HCT116 (cell line): ENCODE measurements at regions not wholly inside any gene's neighbourhood (a gene's known extent, or its start where the extent isn't known, plus 50 kb on each side); places are given as distances from the start of the nearest gene placed in this dataset.

Source experiments
- ATAC-seq: fragments of 200-7000 bp; cut with Tn5 transposase; 2 replicates; pipeline ENCODE4 v1.9.1; 2020; ENCODE audit warnings: mild to moderate bottlenecking, moderate library complexity
- BruUV-seq: library from RNA; stranded (reverse); fragments of 400-500 nt; replicated peaks from 2 replicates; lab custom pipeline; 2021; lab: Mats Ljungman, UMichigan
- CTCF ChIA-PET: fragments of 300-600 bp; sonication (Branson Sonifier 250); formaldehyde crosslinking; loops from one replicate; lab custom pipeline; 2021; ENCODE audit warnings: antibody characterized with exemption; lab: Charles Lee
- POLR2A ChIA-PET: fragments of 300-600, 350-600 bp; sonication (Branson Sonifier 250); formaldehyde crosslinking; loops from one replicate; lab custom pipeline; 2021; ENCODE audit warnings: antibody characterized with exemption; lab: Charles Lee
- RAD21 ChIA-PET, 2 experiments: fragments of 300-600 bp; sonication (Branson Sonifier 250); formaldehyde crosslinking; loops; one replicate each; lab custom pipeline; 2023; ENCODE audit warnings: low total read pairs in 2 of 2; ENCODE audit not compliant: uncharacterized antibody in 2 of 2, unreplicated experiment in 2 of 2, low non-redundant PET in 1 of 2; lab: Charles Lee
- DNase-seq: peaks from one replicate; pipeline ENCODE4 v3.0.0-alpha.2; 2010; ENCODE audit warnings: low read depth, low spot score
- H2AFZ ChIP-seq: fragments of 200-600 bp; shearing (Covaris generic), sonication (generic); 2 replicates; pipeline ENCODE4 v1.6.1; 2017; ENCODE audit warnings: low read depth, mixed run types, mixed read lengths, antibody characterized with exemption, low read length; ENCODE audit not compliant: poor library complexity, severe bottlenecking
- H3K27ac ChIP-seq: 2 replicates; pipeline ENCODE4 v1.5.1; 2012; ENCODE audit warnings: low read depth, low read length
- H3K27me3 ChIP-seq: fragments of 200-600 bp; sonication (generic); 2 replicates; pipeline ENCODE4 v1.6.1; 2016; ENCODE audit warnings: mixed run types, low read length, mixed read lengths; ENCODE audit not compliant: insufficient read depth
- H3K36me3 ChIP-seq, 2 experiments: fragments of 200-500 bp in 1 of 2; fragments of 200-600 bp in 1 of 2; sonication (Bioruptor generic) in 1 of 2; sonication (generic) in 1 of 2; 2 replicates each; pipeline versions ENCODE4 v1.5.1 to v1.6.1; 2014 to 2016; ENCODE audit warnings: low read length in 2 of 2, inconsistent platforms in 1 of 2, mixed read lengths in 1 of 2, mixed run types in 1 of 2; ENCODE audit not compliant: insufficient read depth in 2 of 2, control insufficient read depth in 1 of 2
- H3K4me1 ChIP-seq, 2 experiments: fragments of 200-600 bp in 1 of 2; sonication (generic) in 1 of 2; 2 replicates each; pipeline versions ENCODE4 v1.5.1 to v1.6.1; 2012 to 2017; ENCODE audit warnings: low read length in 2 of 2, inconsistent platforms in 1 of 2, mild to moderate bottlenecking in 1 of 2, mixed read lengths in 1 of 2, mixed run types in 1 of 2, moderate library complexity in 1 of 2; ENCODE audit not compliant: insufficient read depth in 2 of 2, control insufficient read depth in 1 of 2
- H3K4me2 ChIP-seq: fragments of 200-600 bp; sonication (generic); 2 replicates; pipeline ENCODE4 v1.6.1; 2017; ENCODE audit warnings: mixed run types, low read length, mixed read lengths
- H3K4me3 ChIP-seq, 2 experiments: fragments of 200-600 bp in 1 of 2; sonication (generic) in 1 of 2; replicated peaks in 1 of 2; 2 replicates each; pipeline ENCODE4 v1.5.1; 2011 to 2016; ENCODE audit warnings: low read length in 2 of 2, control low read depth in 1 of 2, low read depth in 1 of 2, mild to moderate bottlenecking in 1 of 2, mixed read lengths in 1 of 2, mixed run types in 1 of 2
- H3K79me2 ChIP-seq: fragments of 200-600 bp; sonication (generic); 2 replicates; pipeline ENCODE4 v1.6.1; 2017; ENCODE audit warnings: mild to moderate bottlenecking, mixed run types, low read length, moderate library complexity, mixed read lengths; ENCODE audit not compliant: insufficient read depth
- H3K9ac ChIP-seq: fragments of 200-600 bp; sonication (generic); 2 replicates; pipeline ENCODE4 v1.6.1; 2016; ENCODE audit warnings: low read length, mixed read lengths
- H3K9me2 ChIP-seq: fragments of 200-600 bp; sonication (generic), shearing (Covaris generic); 2 replicates; pipeline ENCODE4 v1.6.1; 2017; ENCODE audit warnings: mixed run types, mild to moderate bottlenecking, moderate library complexity; ENCODE audit not compliant: insufficient read depth
- H3K9me3 ChIP-seq, 2 experiments: fragments of 200-500 bp in 1 of 2; fragments of 200-600 bp in 1 of 2; sonication (Bioruptor generic) in 1 of 2; sonication (generic) in 1 of 2; 2 replicates each; pipeline ENCODE4 v1.6.1; 2014 to 2017; ENCODE audit warnings: low read length in 2 of 2, mixed read lengths in 2 of 2, inconsistent platforms in 1 of 2, low read depth in 1 of 2, mild to moderate bottlenecking in 1 of 2, mixed run types in 1 of 2, moderate library complexity in 1 of 2; ENCODE audit not compliant: control insufficient read depth in 1 of 2, insufficient read depth in 1 of 2
- H4K20me1 ChIP-seq: fragments of 200-600 bp; sonication (generic), shearing (Covaris generic); 2 replicates; pipeline ENCODE4 v1.6.1; 2017; ENCODE audit warnings: mixed run types, mild to moderate bottlenecking, moderate library complexity; ENCODE audit not compliant: insufficient read depth
- CEBPB ChIP-seq: IDR thresholded peaks from 2 replicates; pipeline ENCODE4 v1.6.1; 2012; ENCODE audit warnings: low read depth
- EGR1 ChIP-seq: IDR thresholded peaks from 2 replicates; pipeline ENCODE4 v1.6.1; 2012; ENCODE audit warnings: low read depth
- ELF1 ChIP-seq: IDR thresholded peaks from 2 replicates; pipeline ENCODE4 v1.6.1; 2012; ENCODE audit warnings: low read depth, borderline replicate concordance
- EZH2 ChIP-seq: fragments of 200-600 bp; sonication (generic); IDR thresholded peaks from 2 replicates; pipeline ENCODE4 v1.6.1; 2017; ENCODE audit warnings: antibody characterized with exemption, mixed run types
- EZH2phosphoT487 ChIP-seq: fragments of 200-600 bp; IDR thresholded peaks from 2 replicates; pipeline ENCODE4 v1.6.1; 2018; ENCODE audit warnings: antibody characterized with exemption, borderline replicate concordance
- FOSL1 ChIP-seq: IDR thresholded peaks from 2 replicates; pipeline ENCODE4 v1.6.1; 2012; ENCODE audit warnings: low read depth
- JUND ChIP-seq: IDR thresholded peaks from 2 replicates; pipeline ENCODE4 v1.6.1; 2012
- POLR2A ChIP-seq: IDR thresholded peaks from 2 replicates; pipeline ENCODE4 v1.7.0; 2011; ENCODE audit warnings: borderline replicate concordance; ENCODE audit not compliant: insufficient read depth, insufficient read length; ENCODE audit errors: extremely low read depth
- SIN3A ChIP-seq: IDR thresholded peaks from 2 replicates; pipeline ENCODE4 v1.6.1; 2012; ENCODE audit warnings: low read depth
- TCF7L2 ChIP-seq: IDR thresholded peaks from 2 replicates; pipeline ENCODE4 v1.7.0; 2011; ENCODE audit warnings: borderline replicate concordance, inconsistent platforms; ENCODE audit not compliant: insufficient read depth, insufficient read length; ENCODE audit errors: extremely low read depth
- YY1 ChIP-seq: IDR thresholded peaks from 2 replicates; pipeline ENCODE4 v1.6.1; 2011; ENCODE audit warnings: low read length, low read depth, moderate library complexity, mild to moderate bottlenecking; ENCODE audit not compliant: insufficient replicate concordance; ENCODE audit errors: extremely low read depth
- ZFX ChIP-seq: fragments of 450-650 bp; IDR thresholded peaks from 2 replicates; pipeline ENCODE4 v1.6.1; 2017
- ZNF274 ChIP-seq: fragments of 200-500 bp; sonication (Bioruptor generic); IDR thresholded peaks from 2 replicates; pipeline ENCODE4 v1.6.1; 2014; ENCODE audit warnings: mild to moderate bottlenecking, low read depth, low read length, inconsistent platforms
- intact Hi-C: fragments of 100-400 bp; cut with micrococcal nuclease; formaldehyde crosslinking; loops from 2 replicates; pipeline ENCODE4 v1.10.0; 2022
- TF ChIP-seq, protein P1 (sequence below): IDR thresholded peaks from 2 replicates; pipeline ENCODE4 v1.6.1; 2012
- TF ChIP-seq, protein P2 (sequence below): IDR thresholded peaks from 2 replicates; pipeline ENCODE4 v1.6.1; 2012; ENCODE audit warnings: low read depth
- TF ChIP-seq, protein P3 (sequence below), 3 experiments: fragments of 200-600 bp in 1 of 3; sonication (generic) in 1 of 3; IDR thresholded peaks in 2 of 3; conservative IDR thresholded peaks in 1 of 3; 2 replicates each; pipeline ENCODE4 v1.5.1; 2012 to 2017; ENCODE audit warnings: low read depth in 2 of 3, low read length in 2 of 3, antibody characterized with exemption in 1 of 3, borderline replicate concordance in 1 of 3, control low read depth in 1 of 3, mild to moderate bottlenecking in 1 of 3, mixed read lengths in 1 of 3, mixed run types in 1 of 3, moderate library complexity in 1 of 3; ENCODE audit not compliant: insufficient read depth in 1 of 3
- TF ChIP-seq, protein P4 (sequence below): IDR thresholded peaks from 2 replicates; pipeline ENCODE4 v1.6.1; 2011; ENCODE audit warnings: mild to moderate bottlenecking, low read length, moderate library complexity; ENCODE audit not compliant: insufficient replicate concordance; ENCODE audit errors: extremely low read depth
- TF ChIP-seq, protein P5 (sequence below): IDR thresholded peaks from 2 replicates; pipeline ENCODE4 v1.6.1; 2012

DNA sequence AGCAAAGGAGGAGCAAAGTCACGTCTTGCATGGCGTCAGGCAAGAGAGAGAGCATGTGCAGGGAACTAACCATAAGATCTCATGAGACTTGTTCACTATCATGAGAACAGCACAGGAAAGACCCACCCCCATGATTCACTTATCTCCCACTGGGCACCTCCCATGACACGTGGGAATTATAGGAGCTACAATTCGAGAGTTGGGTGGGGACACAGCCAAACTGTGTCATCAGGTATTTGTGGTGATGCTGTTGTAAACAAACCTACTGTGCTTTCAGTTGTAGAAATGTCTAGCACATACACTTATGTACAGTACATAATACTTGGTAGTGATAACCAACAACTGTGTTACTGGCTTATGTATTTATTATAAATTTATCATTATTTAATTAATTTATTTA, 128.3 kb downstream of the UTRN start:
- H3K4me3 ChIP-seq = no peak overlapping the region
- CTCF ChIA-PET = no interaction called here
- no peaks in the 10 kb centered on the region for H4K20me1 ChIP-seq
- no peaks in the 10 kb centered on the region for H3K79me2 ChIP-seq
- H3K4me1 ChIP-seq = peaks cover 0 to 10% of the 10 kb centered on the region in 2 experiments; a peak in 1 of 4 replicates
- ATAC-seq (no peak), DNase-seq (no peak)
- RAD21 ChIA-PET = no interaction called here
- BruUV-seq = no TSS peak
- intact Hi-C loops = no loop called here
- POLR2A ChIA-PET = no interaction called here
- no peaks in the 10 kb centered on the region for H3K9me2 ChIP-seq
- H3K27ac ChIP-seq = no peak overlapping the region
- no peaks in the 10 kb centered on the region for H3K27me3 ChIP-seq
- H3K36me3 ChIP-seq = no peaks in the 10 kb centered on the region
- H3K9me3 ChIP-seq = no peaks in the 10 kb centered on the region
- no peak overlapping the region for H3K4me2 ChIP-seq
- TF ChIP-seq, protein P1, sequence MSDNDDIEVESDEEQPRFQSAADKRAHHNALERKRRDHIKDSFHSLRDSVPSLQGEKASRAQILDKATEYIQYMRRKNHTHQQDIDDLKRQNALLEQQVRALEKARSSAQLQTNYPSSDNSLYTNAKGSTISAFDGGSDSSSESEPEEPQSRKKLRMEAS = no peak
- TF ChIP-seq CEBPB = no peak
- TF ChIP-seq SIN3A = no peak
- no peak for TF ChIP-seq YY1
- TF ChIP-seq TCF7L2 = no peak
- TF ChIP-seq, protein P2, sequence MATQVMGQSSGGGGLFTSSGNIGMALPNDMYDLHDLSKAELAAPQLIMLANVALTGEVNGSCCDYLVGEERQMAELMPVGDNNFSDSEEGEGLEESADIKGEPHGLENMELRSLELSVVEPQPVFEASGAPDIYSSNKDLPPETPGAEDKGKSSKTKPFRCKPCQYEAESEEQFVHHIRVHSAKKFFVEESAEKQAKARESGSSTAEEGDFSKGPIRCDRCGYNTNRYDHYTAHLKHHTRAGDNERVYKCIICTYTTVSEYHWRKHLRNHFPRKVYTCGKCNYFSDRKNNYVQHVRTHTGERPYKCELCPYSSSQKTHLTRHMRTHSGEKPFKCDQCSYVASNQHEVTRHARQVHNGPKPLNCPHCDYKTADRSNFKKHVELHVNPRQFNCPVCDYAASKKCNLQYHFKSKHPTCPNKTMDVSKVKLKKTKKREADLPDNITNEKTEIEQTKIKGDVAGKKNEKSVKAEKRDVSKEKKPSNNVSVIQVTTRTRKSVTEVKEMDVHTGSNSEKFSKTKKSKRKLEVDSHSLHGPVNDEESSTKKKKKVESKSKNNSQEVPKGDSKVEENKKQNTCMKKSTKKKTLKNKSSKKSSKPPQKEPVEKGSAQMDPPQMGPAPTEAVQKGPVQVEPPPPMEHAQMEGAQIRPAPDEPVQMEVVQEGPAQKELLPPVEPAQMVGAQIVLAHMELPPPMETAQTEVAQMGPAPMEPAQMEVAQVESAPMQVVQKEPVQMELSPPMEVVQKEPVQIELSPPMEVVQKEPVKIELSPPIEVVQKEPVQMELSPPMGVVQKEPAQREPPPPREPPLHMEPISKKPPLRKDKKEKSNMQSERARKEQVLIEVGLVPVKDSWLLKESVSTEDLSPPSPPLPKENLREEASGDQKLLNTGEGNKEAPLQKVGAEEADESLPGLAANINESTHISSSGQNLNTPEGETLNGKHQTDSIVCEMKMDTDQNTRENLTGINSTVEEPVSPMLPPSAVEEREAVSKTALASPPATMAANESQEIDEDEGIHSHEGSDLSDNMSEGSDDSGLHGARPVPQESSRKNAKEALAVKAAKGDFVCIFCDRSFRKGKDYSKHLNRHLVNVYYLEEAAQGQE = no peak
- no peak for TF ChIP-seq FOSL1
- no peak for TF ChIP-seq EZH2phosphoT487
- TF ChIP-seq EZH2 = no peak
- TF ChIP-seq ZNF274 = no peak
- TF ChIP-seq EGR1 = no peak
- no peak for TF ChIP-seq POLR2A
- TF ChIP-seq JUND = no peak
- TF ChIP-seq, protein P3, sequence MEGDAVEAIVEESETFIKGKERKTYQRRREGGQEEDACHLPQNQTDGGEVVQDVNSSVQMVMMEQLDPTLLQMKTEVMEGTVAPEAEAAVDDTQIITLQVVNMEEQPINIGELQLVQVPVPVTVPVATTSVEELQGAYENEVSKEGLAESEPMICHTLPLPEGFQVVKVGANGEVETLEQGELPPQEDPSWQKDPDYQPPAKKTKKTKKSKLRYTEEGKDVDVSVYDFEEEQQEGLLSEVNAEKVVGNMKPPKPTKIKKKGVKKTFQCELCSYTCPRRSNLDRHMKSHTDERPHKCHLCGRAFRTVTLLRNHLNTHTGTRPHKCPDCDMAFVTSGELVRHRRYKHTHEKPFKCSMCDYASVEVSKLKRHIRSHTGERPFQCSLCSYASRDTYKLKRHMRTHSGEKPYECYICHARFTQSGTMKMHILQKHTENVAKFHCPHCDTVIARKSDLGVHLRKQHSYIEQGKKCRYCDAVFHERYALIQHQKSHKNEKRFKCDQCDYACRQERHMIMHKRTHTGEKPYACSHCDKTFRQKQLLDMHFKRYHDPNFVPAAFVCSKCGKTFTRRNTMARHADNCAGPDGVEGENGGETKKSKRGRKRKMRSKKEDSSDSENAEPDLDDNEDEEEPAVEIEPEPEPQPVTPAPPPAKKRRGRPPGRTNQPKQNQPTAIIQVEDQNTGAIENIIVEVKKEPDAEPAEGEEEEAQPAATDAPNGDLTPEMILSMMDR (IDR thresholded peaks at IDR 0.05 in 2 of 3, conservative IDR thresholded peaks at IDR 0.05 in 1 of 3; ENCODE audit: borderline replicate concordance in 1 of 3, insufficient read depth in 1 of 3, low read depth in 2 of 3, low read length in 2 of 3) = no peak
- TF ChIP-seq, protein P4, sequence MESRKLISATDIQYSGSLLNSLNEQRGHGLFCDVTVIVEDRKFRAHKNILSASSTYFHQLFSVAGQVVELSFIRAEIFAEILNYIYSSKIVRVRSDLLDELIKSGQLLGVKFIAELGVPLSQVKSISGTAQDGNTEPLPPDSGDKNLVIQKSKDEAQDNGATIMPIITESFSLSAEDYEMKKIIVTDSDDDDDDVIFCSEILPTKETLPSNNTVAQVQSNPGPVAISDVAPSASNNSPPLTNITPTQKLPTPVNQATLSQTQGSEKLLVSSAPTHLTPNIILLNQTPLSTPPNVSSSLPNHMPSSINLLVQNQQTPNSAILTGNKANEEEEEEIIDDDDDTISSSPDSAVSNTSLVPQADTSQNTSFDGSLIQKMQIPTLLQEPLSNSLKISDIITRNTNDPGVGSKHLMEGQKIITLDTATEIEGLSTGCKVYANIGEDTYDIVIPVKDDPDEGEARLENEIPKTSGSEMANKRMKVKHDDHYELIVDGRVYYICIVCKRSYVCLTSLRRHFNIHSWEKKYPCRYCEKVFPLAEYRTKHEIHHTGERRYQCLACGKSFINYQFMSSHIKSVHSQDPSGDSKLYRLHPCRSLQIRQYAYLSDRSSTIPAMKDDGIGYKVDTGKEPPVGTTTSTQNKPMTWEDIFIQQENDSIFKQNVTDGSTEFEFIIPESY = no peak
- no peak for TF ChIP-seq ELF1
- TF ChIP-seq, protein P5, sequence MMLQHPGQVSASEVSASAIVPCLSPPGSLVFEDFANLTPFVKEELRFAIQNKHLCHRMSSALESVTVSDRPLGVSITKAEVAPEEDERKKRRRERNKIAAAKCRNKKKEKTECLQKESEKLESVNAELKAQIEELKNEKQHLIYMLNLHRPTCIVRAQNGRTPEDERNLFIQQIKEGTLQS = no peak
- no peak for TF ChIP-seq ZFX
- no peak overlapping the region for H2AFZ ChIP-seq
- no peak overlapping the region for H3K9ac ChIP-seq
